Peyer's patch (tissue), 4 donors: ENCODE measurements at regions not wholly inside any gene's neighbourhood (a gene's known extent, or its start where the extent isn't known, plus 50 kb on each side); places are given as distances from the start of the nearest gene placed in this dataset.

Source experiments
- DNase-seq, 3 donors: peaks; one replicate each; pipeline ENCODE4 v3.0.0-alpha.2; 2017 to 2019
- H3K27ac ChIP-seq, 4 donors: fragments of 200-600 bp; sonication (generic); one replicate each; pipeline ENCODE4 v1.5.1; 2016 to 2019
- H3K27me3 ChIP-seq, 2 donors: fragments of 200-600 bp; sonication (generic); one replicate each; pipeline ENCODE4 v1.5.1; 2019
- H3K36me3 ChIP-seq, 3 donors: fragments of 200-600 bp; sonication (generic); one replicate each; pipeline ENCODE4 v1.5.1; 2016 to 2019
- H3K4me1 ChIP-seq, 4 donors: fragments of 200-600 bp; sonication (generic); one replicate each; pipeline ENCODE4 v1.5.1; 2016 to 2019
- H3K4me3 ChIP-seq, 4 donors: fragments of 200-600 bp; sonication (generic); 1 replicate in 3 of 4; 2 replicates in 1 of 4; pipeline ENCODE4 v1.5.1; 2016 to 2019; ENCODE audit warnings: mild to moderate bottlenecking in 1 of 4
- H3K9me3 ChIP-seq, 4 donors: fragments of 200-600 bp; sonication (generic); one replicate each; pipeline ENCODE4 v1.5.1; 2016 to 2019; ENCODE audit warnings: mild to moderate bottlenecking in 1 of 4
- POLR2A ChIP-seq, 2 donors: fragments of 450-650 bp; IDR thresholded peaks; one replicate each; pipeline ENCODE4 v1.5.1; 2017; ENCODE audit warnings: antibody characterized with exemption in 2 of 2, mild to moderate bottlenecking in 2 of 2, moderate library complexity in 2 of 2
- small RNA-seq, 2 donors: library from RNA; depleted of rRNA; stranded (forward); fragments of <200 nt; gene quantifications; one replicate each; pipeline ENCODE3, GENCODE V24; 2016
- TF ChIP-seq, protein P1 (sequence below), 6 experiments: fragments of 450-650 bp in 4 of 6; fragments of 200-600 bp in 2 of 6; sonication (generic) in 1 of 6; IDR thresholded peaks; one replicate each; pipeline ENCODE4 v1.5.1; 2017 to 2019; ENCODE audit warnings: antibody characterized with exemption in 6 of 6, mild to moderate bottlenecking in 3 of 6, moderate library complexity in 1 of 6

- Histone ChIP-seq H3K4me1 (no peaks in the 10 kb centered on the region), H3K9me3 (no peaks in the 10 kb centered on the region), H3K36me3 (no peaks in the 10 kb centered on the region), H3K4me3 (no peak overlapping the region), H3K27me3 (no peaks in the 10 kb centered on the region), H3K27ac (no peak overlapping the region)
- no peak for DNase-seq
- TF ChIP-seq, protein P1, sequence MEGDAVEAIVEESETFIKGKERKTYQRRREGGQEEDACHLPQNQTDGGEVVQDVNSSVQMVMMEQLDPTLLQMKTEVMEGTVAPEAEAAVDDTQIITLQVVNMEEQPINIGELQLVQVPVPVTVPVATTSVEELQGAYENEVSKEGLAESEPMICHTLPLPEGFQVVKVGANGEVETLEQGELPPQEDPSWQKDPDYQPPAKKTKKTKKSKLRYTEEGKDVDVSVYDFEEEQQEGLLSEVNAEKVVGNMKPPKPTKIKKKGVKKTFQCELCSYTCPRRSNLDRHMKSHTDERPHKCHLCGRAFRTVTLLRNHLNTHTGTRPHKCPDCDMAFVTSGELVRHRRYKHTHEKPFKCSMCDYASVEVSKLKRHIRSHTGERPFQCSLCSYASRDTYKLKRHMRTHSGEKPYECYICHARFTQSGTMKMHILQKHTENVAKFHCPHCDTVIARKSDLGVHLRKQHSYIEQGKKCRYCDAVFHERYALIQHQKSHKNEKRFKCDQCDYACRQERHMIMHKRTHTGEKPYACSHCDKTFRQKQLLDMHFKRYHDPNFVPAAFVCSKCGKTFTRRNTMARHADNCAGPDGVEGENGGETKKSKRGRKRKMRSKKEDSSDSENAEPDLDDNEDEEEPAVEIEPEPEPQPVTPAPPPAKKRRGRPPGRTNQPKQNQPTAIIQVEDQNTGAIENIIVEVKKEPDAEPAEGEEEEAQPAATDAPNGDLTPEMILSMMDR (IDR thresholded peaks at IDR 0.05), result no peak
- no peak for TF ChIP-seq POLR2A (IDR thresholded peaks at IDR 0.05)
Measured at GRCh38 chr11:43602670-43603069, 77.9 kb upstream of the HSD17B12 start.

DNA sequence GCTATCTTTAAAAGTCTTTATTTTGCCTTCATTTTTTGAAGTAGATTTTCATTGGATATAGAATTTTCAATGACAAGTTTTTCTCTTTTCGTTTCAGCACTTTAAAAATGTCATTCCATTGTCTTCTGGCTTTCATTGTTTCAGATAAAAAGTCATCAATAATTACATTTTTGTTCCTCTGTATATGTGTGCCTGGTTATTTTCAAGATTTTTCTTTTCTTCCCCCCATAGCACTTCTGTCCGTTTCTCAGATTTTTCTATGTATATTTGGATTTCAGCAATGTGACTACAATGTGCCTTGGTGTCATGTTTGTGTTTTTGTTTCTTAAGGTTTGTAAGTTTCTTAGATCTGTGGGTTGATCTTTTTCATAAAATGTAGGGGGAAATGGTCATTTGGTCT lies 66.3 kb upstream of the HSD17B12 start:
- no peaks in the 10 kb centered on the region for H3K4me1 ChIP-seq
- peaks cover 0 to 16% (median 0%) of the 10 kb centered on the region in 4 donors for H3K9me3 ChIP-seq
- H3K27me3 ChIP-seq, result no peaks in the 10 kb centered on the region
- H3K36me3 ChIP-seq, result no peaks in the 10 kb centered on the region
- no peak overlapping the region for H3K27ac ChIP-seq
- H3K4me3 ChIP-seq, result no peak overlapping the region
- TF ChIP-seq, protein P1 (IDR thresholded peaks at IDR 0.05), result no peak
- TF ChIP-seq POLR2A (IDR thresholded peaks at IDR 0.05), result no peak
- no peak for DNase-seq

DNA sequence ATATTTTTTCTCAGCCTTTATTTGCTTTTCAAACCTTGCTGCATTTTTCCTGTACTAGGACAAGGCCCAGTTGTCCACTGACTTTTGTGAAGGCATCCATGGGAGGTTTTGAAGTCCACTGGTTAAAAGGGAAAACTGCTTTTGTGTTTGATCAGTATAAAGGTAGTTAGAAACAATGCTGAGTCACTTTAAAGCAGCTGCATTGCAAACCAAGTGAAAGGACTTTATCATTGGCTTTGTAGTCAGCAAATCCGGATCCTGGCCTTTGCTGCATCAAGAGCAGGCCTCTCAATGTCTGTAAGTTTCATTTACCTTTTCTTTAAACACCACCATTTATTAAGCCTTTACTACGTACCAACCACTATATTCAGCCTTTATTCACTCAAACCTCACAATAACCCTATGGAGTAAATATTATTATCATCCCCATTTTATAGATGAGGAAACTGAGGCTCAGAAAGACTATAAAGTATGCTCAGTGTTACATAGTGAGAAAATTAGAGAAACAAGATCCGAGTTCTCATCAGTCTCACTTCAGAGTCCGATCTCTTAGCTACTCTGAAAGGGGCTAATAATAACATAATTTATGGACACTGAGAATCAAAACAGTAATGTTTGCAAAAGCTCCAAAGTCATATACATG lies 60.6 kb upstream of the HSD17B12 start:
- no peaks in the 10 kb centered on the region for H3K27me3 ChIP-seq
- H3K36me3 ChIP-seq, result no peaks in the 10 kb centered on the region
- DNase-seq, result no peak
- no peaks in the 10 kb centered on the region for H3K4me1 ChIP-seq
- H3K27ac ChIP-seq, result no peak overlapping the region
- TF ChIP-seq POLR2A (IDR thresholded peaks at IDR 0.05), result no peak
- TF ChIP-seq, protein P1 (IDR thresholded peaks at IDR 0.05), result no peak
- H3K4me3 ChIP-seq, result no peak overlapping the region
- H3K9me3 ChIP-seq, result peaks cover 0 to 6% (median 2%) of the 10 kb centered on the region in 4 donors

GRCh38 chr11:43626798-43627197 lies 53.7 kb upstream of the HSD17B12 start:
- Histone ChIP-seq H3K27ac (no peak overlapping the region), H3K36me3 (no peaks in the 10 kb centered on the region), H3K27me3 (no peaks in the 10 kb centered on the region), H3K9me3 (no peaks in the 10 kb centered on the region), H3K4me3 (no peak overlapping the region), H3K4me1 (no peaks in the 10 kb centered on the region)
- no peak for DNase-seq
- TF ChIP-seq POLR2A (IDR thresholded peaks at IDR 0.05), result no peak
- TF ChIP-seq, protein P1 (IDR thresholded peaks at IDR 0.05), result no peak

Small RNA genes in the stretch of these regions (small RNA-seq; reads per million reads assigned to genes)
- gene MIR129-2, result 0 reads per million in 2 donors
- gene MIR670, result 0 reads per million in 2 donors
